A673 (cell line): ENCODE measurements at regions not wholly inside any gene's neighbourhood (a gene's known extent, or its start where the extent isn't known, plus 50 kb on each side); places are given as distances from the start of the nearest gene placed in this dataset.

Source experiments
- EZH2 ChIP-seq: fragments of 200-600 bp; sonication (generic); IDR thresholded peaks from 2 replicates; pipeline ENCODE4 v1.6.1; 2017; ENCODE audit warnings: borderline replicate concordance, low read depth, mild to moderate bottlenecking, mixed read lengths, antibody characterized with exemption, low read length; ENCODE audit not compliant: poor library complexity, severe bottlenecking
- TF ChIP-seq, protein P1 (sequence below): fragments of 300-800, 200-600 bp; sonication (generic); conservative IDR thresholded peaks from 2 replicates; pipeline ENCODE4 v1.5.1; 2017; ENCODE audit warnings: low read depth, mild to moderate bottlenecking, antibody characterized with exemption, low read length, moderate library complexity, mixed read lengths

DNA sequence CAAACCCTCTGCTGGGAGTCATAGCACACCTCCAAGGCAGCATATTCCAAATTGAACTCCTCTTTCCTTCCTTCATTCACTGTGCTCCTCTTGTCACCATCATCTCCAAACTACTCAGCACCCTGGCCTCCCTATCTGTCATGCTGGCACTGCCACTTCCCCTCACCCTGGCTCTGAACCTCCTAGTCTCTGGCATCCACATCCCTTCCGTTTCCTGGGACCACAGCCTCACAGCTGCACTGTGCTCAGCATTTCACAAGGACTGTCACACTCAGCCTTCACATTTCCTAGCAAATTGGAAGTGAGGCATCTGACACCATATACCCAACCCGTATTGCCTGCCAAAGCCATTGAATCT lies 124.7 kb downstream of the WDR11 start:
- TF ChIP-seq, protein P1, sequence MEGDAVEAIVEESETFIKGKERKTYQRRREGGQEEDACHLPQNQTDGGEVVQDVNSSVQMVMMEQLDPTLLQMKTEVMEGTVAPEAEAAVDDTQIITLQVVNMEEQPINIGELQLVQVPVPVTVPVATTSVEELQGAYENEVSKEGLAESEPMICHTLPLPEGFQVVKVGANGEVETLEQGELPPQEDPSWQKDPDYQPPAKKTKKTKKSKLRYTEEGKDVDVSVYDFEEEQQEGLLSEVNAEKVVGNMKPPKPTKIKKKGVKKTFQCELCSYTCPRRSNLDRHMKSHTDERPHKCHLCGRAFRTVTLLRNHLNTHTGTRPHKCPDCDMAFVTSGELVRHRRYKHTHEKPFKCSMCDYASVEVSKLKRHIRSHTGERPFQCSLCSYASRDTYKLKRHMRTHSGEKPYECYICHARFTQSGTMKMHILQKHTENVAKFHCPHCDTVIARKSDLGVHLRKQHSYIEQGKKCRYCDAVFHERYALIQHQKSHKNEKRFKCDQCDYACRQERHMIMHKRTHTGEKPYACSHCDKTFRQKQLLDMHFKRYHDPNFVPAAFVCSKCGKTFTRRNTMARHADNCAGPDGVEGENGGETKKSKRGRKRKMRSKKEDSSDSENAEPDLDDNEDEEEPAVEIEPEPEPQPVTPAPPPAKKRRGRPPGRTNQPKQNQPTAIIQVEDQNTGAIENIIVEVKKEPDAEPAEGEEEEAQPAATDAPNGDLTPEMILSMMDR: no peak
- no peak for TF ChIP-seq EZH2
